ENCODE measurements at regions not wholly inside any gene's neighbourhood (a gene's known extent, or its start where the extent isn't known, plus 50 kb on each side); places are given as distances from the start of the nearest gene placed in this dataset.

- H3K27me3 ChIP-seq (ENCODE audit: control insufficient read depth, insufficient read depth, low read length) = no peaks in the 10 kb centered on the region
- Mint-ChIP-seq H3K4me3 (no peak overlapping the region), H3K4me1 (no peaks in the 10 kb centered on the region), H3K27me3 (ENCODE audit: low read depth in 2 of 2) (peaks cover 8 to 11% of the 10 kb centered on the region in 2 donors), H3K36me3 (no peaks in the 10 kb centered on the region), H3K27ac (no peak overlapping the region), H3K9me3 (no peaks in the 10 kb centered on the region)
- DNase-seq (no peak), ATAC-seq (no peak)
- no peaks in the 10 kb centered on the region for H3K9me3 ChIP-seq (ENCODE audit: control insufficient read depth, insufficient read depth, low read length)
- no peak overlapping the region for H3K4me3 ChIP-seq (ENCODE audit: low read length)
- TF ChIP-seq CTCF (IDR thresholded peaks at IDR 0.05) = no peak
- intact Hi-C loops (cut with micrococcal nuclease) = no loop called here
- H3K4me1 ChIP-seq (ENCODE audit: control insufficient read depth, insufficient read depth, low read length) = no peaks in the 10 kb centered on the region
- no peak overlapping the region for H3K27ac ChIP-seq (ENCODE audit: low read length)
- no peaks in the 10 kb centered on the region for H3K36me3 ChIP-seq (ENCODE audit: control insufficient read depth, insufficient read depth, low read length)
- 92% methylated on average over 4 of the region's 4 CpGs for WGBS (ENCODE audit: insufficient coverage)
Observed at GRCh38 chr3:56940321-56940720, 120.1 kb upstream of the SPATA12 start.

- 92% methylated on average over 1 of the region's 1 CpG for WGBS (ENCODE audit: insufficient coverage)
- no peaks in the 10 kb centered on the region for H3K4me1 Mint-ChIP-seq
- H3K9me3 Mint-ChIP-seq = no peaks in the 10 kb centered on the region
- H3K36me3 Mint-ChIP-seq = no peaks in the 10 kb centered on the region
- H3K9me3 ChIP-seq (ENCODE audit: control insufficient read depth, insufficient read depth, low read length) = no peaks in the 10 kb centered on the region
- peaks cover 9 to 11% of the 10 kb centered on the region in 2 donors for H3K27me3 Mint-ChIP-seq (ENCODE audit: low read depth in 2 of 2)
- no peak overlapping the region for H3K4me3 ChIP-seq (ENCODE audit: low read length)
- no peak overlapping the region for H3K27ac Mint-ChIP-seq
- no peaks in the 10 kb centered on the region for H3K36me3 ChIP-seq (ENCODE audit: control insufficient read depth, insufficient read depth, low read length)
- no peak overlapping the region for H3K27ac ChIP-seq (ENCODE audit: low read length)
- ATAC-seq (peak in 1 of 3 donors; percentile 30), DNase-seq (no peak)
- intact Hi-C loops (cut with micrococcal nuclease) = no loop called here
- no peak overlapping the region for H3K4me3 Mint-ChIP-seq
- H3K27me3 ChIP-seq (ENCODE audit: control insufficient read depth, insufficient read depth, low read length) = no peaks in the 10 kb centered on the region
- TF ChIP-seq CTCF (IDR thresholded peaks at IDR 0.05) = no peak
- H3K4me1 ChIP-seq (ENCODE audit: control insufficient read depth, insufficient read depth, low read length) = no peaks in the 10 kb centered on the region
Observed at GRCh38 chr3:56939834-56940233, 120.6 kb upstream of the SPATA12 start.

GRCh38 chr3:56938530-56938929 lies 121.9 kb upstream of the SPATA12 start:
- Mint-ChIP-seq H3K4me1 (no peaks in the 10 kb centered on the region), H3K36me3 (peaks cover 6% of the 10 kb centered on the region), H3K27me3 (ENCODE audit: low read depth in 2 of 2) (peaks cover 8 to 11% of the 10 kb centered on the region in 2 donors), H3K27ac (no peak overlapping the region), H3K9me3 (peaks cover 3% of the 10 kb centered on the region in 2 donors), H3K4me3 (no peak overlapping the region)
- intact Hi-C loops (cut with micrococcal nuclease) = no loop called here
- Histone ChIP-seq H3K9me3 (ENCODE audit: control insufficient read depth, insufficient read depth, low read length) (no peaks in the 10 kb centered on the region), H3K36me3 (ENCODE audit: control insufficient read depth, insufficient read depth, low read length) (no peaks in the 10 kb centered on the region), H3K4me3 (ENCODE audit: low read length) (no peak overlapping the region), H3K4me1 (ENCODE audit: control insufficient read depth, insufficient read depth, low read length) (no peaks in the 10 kb centered on the region), H3K27me3 (ENCODE audit: control insufficient read depth, insufficient read depth, low read length) (no peaks in the 10 kb centered on the region), H3K27ac (ENCODE audit: low read length) (no peak overlapping the region)
- DNase-seq (no peak), ATAC-seq (no peak)
- no peak for TF ChIP-seq CTCF (IDR thresholded peaks at IDR 0.05)
- WGBS (ENCODE audit: insufficient coverage) = 90% methylated on average over 8 of the region's 8 CpGs

GRCh38 chr3:56937580-56937979 lies 122.9 kb upstream of the SPATA12 start:
- no peak for DNase-seq
- no peaks in the 10 kb centered on the region for H3K9me3 ChIP-seq (ENCODE audit: control insufficient read depth, insufficient read depth, low read length)
- TF ChIP-seq CTCF (IDR thresholded peaks at IDR 0.05) = no peak
- Mint-ChIP-seq H3K27me3 (ENCODE audit: low read depth in 2 of 2) (peaks cover 8 to 11% of the 10 kb centered on the region in 2 donors), H3K27ac (no peak overlapping the region), H3K36me3 (peaks cover 6% of the 10 kb centered on the region), H3K4me3 (no peak overlapping the region), H3K4me1 (no peaks in the 10 kb centered on the region), H3K9me3 (peaks cover 3% of the 10 kb centered on the region in 2 donors)
- H3K36me3 ChIP-seq (ENCODE audit: control insufficient read depth, insufficient read depth, low read length) = no peaks in the 10 kb centered on the region
- no peaks in the 10 kb centered on the region for H3K27me3 ChIP-seq (ENCODE audit: control insufficient read depth, insufficient read depth, low read length)
- intact Hi-C loops (cut with micrococcal nuclease) = no loop called here
- no peak overlapping the region for H3K4me3 ChIP-seq (ENCODE audit: low read length)
- no peaks in the 10 kb centered on the region for H3K4me1 ChIP-seq (ENCODE audit: control insufficient read depth, insufficient read depth, low read length)
- H3K27ac ChIP-seq (ENCODE audit: low read length) = no peak overlapping the region
- ATAC-seq = no peak

All from natural killer cell (primary cell).